ENCODE measurements at regions not wholly inside any gene's neighbourhood (a gene's known extent, or its start where the extent isn't known, plus 50 kb on each side); places are given as distances from the start of the nearest gene placed in this dataset.

GRCh38 chr16:86085795-86086194 lies 186.8 kb downstream of the IRF8 start:
- no peaks in the 10 kb centered on the region for H3K4me1 ChIP-seq (ENCODE audit: control insufficient read depth, insufficient read depth, low read length)
- H3K27ac ChIP-seq (ENCODE audit: low read depth, low read length) = no peak overlapping the region
- no peak overlapping the region for H3K27ac Mint-ChIP-seq
- DNase-seq = no peak
- no peaks in the 10 kb centered on the region for H3K27me3 ChIP-seq (ENCODE audit: control insufficient read depth, insufficient read depth, low read length, poor library complexity, severe bottlenecking)
- no peaks in the 10 kb centered on the region for H3K9me3 Mint-ChIP-seq
- H3K27me3 Mint-ChIP-seq (ENCODE audit: insufficient read depth) = no peaks in the 10 kb centered on the region
- H3K36me3 Mint-ChIP-seq (ENCODE audit: low read depth) = no peaks in the 10 kb centered on the region
- H3K4me3 ChIP-seq (ENCODE audit: low read length) = no peak overlapping the region
- H3K4me3 Mint-ChIP-seq = no peak overlapping the region
- no peak overlapping the region for H3K9ac ChIP-seq (ENCODE audit: extremely low read depth, low read length, poor library complexity, severe bottlenecking)
- H3K36me3 ChIP-seq (ENCODE audit: control insufficient read depth, insufficient read depth, low read length) = no peaks in the 10 kb centered on the region
- no peak for TF ChIP-seq CTCF (conservative IDR thresholded peaks at IDR 0.05)
- H3K4me1 Mint-ChIP-seq = peaks cover 3% of the 10 kb centered on the region
- no peaks in the 10 kb centered on the region for H3K9me3 ChIP-seq (ENCODE audit: control insufficient read depth, low read length)
- WGBS, 2 experiments (ENCODE audit: insufficient coverage in 1 of 2, insufficient read length in 1 of 2) = 77 to 84% methylated on average over 4 to 8 of the region's 8 CpGs

GRCh38 chr16:86086471-86086870 lies 187.5 kb downstream of the IRF8 start:
- H3K27ac Mint-ChIP-seq = no peak overlapping the region
- no peaks in the 10 kb centered on the region for H3K9me3 ChIP-seq (ENCODE audit: control insufficient read depth, low read length)
- H3K27ac ChIP-seq (ENCODE audit: low read depth, low read length) = no peak overlapping the region
- H3K4me3 ChIP-seq (ENCODE audit: low read length) = no peak overlapping the region
- no peak for DNase-seq
- 92 to 100% methylated on average over 6 to 7 of the region's 7 CpGs for WGBS, 2 experiments (ENCODE audit: insufficient coverage in 1 of 2, insufficient read length in 1 of 2)
- peaks cover 3% of the 10 kb centered on the region for H3K4me1 Mint-ChIP-seq
- no peak overlapping the region for H3K9ac ChIP-seq (ENCODE audit: extremely low read depth, low read length, poor library complexity, severe bottlenecking)
- H3K4me1 ChIP-seq (ENCODE audit: control insufficient read depth, insufficient read depth, low read length) = no peaks in the 10 kb centered on the region
- H3K36me3 ChIP-seq (ENCODE audit: control insufficient read depth, insufficient read depth, low read length) = no peaks in the 10 kb centered on the region
- H3K4me3 Mint-ChIP-seq = no peak overlapping the region
- H3K9me3 Mint-ChIP-seq = no peaks in the 10 kb centered on the region
- no peaks in the 10 kb centered on the region for H3K36me3 Mint-ChIP-seq (ENCODE audit: low read depth)
- no peaks in the 10 kb centered on the region for H3K27me3 Mint-ChIP-seq (ENCODE audit: insufficient read depth)
- H3K27me3 ChIP-seq (ENCODE audit: control insufficient read depth, insufficient read depth, low read length, poor library complexity, severe bottlenecking) = no peaks in the 10 kb centered on the region
- no peak for TF ChIP-seq CTCF (conservative IDR thresholded peaks at IDR 0.05)

GRCh38 chr16:86087011-86087895 lies 188.3 kb downstream of the IRF8 start:
- Mint-ChIP-seq H3K4me1 (peaks cover 3% of the 10 kb centered on the region), H3K36me3 (ENCODE audit: low read depth) (no peaks in the 10 kb centered on the region), H3K9me3 (no peaks in the 10 kb centered on the region), H3K27me3 (ENCODE audit: insufficient read depth) (no peaks in the 10 kb centered on the region), H3K4me3 (no peak overlapping the region), H3K27ac (no peak overlapping the region)
- 95 to 97% methylated on average over 30 to 37 of the region's 37 CpGs for WGBS, 2 experiments (ENCODE audit: insufficient coverage in 1 of 2, insufficient read length in 1 of 2)
- Histone ChIP-seq H3K4me3 (ENCODE audit: low read length) (no peak overlapping the region), H3K4me1 (ENCODE audit: control insufficient read depth, insufficient read depth, low read length) (no peaks in the 10 kb centered on the region), H3K36me3 (ENCODE audit: control insufficient read depth, insufficient read depth, low read length) (no peaks in the 10 kb centered on the region), H3K9ac (ENCODE audit: extremely low read depth, low read length, poor library complexity, severe bottlenecking) (no peak overlapping the region), H3K27ac (ENCODE audit: low read depth, low read length) (no peak overlapping the region), H3K9me3 (ENCODE audit: control insufficient read depth, low read length) (no peaks in the 10 kb centered on the region), H3K27me3 (ENCODE audit: control insufficient read depth, insufficient read depth, low read length, poor library complexity, severe bottlenecking) (no peaks in the 10 kb centered on the region)
- DNase-seq = no peak
- TF ChIP-seq CTCF (conservative IDR thresholded peaks at IDR 0.05) = no peak

All from endodermal cell (in vitro differentiated cells).